Hematopoietic multipotent progenitor cell treated with erythropoietin and hydrocortisone succinate and interleukin-3 and kit ligand, for 4 days (in vitro differentiated cells): ENCODE measurements at regions not wholly inside any gene's neighbourhood (a gene's known extent, or its start where the extent isn't known, plus 50 kb on each side); places are given as distances from the start of the nearest gene placed in this dataset.

Experiments
- DNase-seq: peaks from one replicate; pipeline ENCODE4 v3.0.0-alpha.2; 2015

DNA sequence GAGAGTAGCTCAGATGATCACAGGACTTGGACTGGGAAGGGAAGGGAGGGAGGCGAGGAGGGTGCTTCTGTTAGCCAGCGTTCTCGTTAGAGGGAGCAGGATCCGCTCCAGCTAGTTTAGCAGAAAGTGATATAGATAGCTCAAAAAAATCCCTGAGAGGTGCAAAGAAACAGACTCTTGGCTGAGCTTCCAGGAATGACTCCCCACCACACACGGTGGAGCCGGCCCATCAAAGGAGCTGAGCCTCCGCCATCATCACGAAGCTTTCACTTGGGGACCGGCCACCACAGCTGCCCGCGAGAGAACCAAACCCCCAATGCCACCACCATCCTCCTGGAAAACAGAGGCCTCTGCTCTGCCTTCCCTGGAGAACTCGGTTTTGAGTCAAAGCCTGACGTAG is 124.6 kb upstream of the BCL2L14 start:
- no peak for DNase-seq

DNA sequence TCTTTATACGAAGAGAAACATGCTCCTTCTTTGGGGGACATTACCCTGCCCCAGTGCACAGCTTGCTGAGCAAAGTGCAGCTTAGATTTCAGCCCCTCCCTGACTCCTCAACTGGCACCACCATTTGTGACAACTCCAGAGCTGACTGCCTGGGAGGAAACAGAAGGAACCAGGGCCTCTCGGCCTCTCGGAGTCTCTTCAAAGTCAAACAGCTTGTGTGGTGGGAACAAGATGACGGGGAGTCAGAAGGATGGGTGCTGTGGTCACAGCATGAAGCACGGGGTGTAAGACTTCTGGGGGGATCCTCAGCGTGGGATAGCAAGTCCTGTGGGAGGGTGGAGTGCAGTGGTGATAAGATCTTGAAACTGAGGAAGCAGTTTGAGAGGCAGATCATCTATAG is 123.5 kb upstream of the BCL2L14 start:
- no peak for DNase-seq

DNA sequence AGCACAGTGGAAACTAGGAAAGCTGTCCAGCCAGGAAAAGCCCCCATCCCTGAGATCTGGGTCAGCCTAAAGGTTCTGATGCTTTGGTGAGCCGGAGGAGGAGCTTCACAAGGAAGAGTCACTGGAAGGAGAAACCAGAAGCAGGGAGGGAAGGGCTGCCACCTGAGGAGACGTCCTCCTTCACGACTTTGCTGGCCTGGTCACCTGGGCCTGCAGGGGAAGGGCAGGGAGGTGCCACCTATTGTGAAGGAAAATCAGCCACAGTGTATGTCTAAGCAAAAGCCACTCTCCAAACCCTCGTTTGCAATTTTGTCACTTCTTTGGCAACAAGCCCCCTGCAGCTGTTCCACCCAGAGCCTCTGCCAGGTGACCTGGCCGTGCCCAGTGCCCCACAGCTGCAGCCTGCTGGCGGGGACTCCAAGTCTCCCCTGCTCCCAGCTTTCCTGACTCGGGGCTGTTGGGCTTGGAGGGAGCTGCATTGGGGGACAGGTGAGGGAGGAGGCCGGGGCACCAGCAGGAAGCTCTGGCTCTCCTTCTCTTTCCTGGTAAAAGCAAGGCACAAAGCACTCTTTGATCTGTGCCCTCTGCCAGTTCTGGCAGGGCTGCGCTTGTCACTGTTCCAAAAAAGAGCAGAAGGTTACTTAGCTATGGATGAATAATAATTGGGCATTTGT is 120.9 kb upstream of the BCL2L14 start:
- no peak for DNase-seq

DNA sequence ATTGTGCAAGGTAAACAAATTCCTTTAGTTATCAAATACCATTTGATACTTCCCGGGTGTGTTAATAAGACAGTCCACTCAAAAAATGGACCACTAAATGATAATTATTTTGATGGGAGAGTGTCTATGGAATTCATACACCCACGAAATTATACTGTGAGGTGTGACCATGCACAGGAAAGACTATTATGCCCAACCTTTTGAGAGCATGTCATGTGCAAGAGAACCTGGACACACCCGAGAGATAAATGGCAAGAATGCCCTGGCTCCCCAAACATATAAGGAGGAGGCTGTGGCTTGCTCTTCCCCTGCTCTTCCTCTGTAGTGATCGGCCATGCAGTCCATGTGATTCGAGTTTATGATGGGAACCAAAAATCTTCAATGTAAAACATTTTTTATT is 119.5 kb upstream of the BCL2L14 start:
- DNase-seq, result no peak

DNA sequence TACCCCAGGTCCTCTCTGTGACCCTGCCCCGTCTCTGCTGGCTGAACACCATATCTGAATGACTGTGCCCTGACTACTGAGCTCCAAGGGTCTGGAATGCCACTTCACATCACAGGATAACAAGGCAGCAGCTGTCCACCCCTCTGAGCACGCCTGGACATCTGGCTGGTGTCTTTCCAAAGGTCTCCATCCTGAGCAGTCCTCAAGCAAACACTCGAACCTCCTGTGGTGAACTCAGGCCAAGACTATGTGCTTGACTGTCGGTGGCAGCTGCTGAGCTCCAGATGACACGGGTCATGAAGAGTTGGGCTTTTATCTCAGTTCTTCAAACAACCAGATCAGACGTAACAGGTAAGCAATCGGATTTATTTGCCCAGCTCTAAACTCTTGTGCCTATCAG is 117.2 kb upstream of the BCL2L14 start:
- DNase-seq, result no peak

DNA sequence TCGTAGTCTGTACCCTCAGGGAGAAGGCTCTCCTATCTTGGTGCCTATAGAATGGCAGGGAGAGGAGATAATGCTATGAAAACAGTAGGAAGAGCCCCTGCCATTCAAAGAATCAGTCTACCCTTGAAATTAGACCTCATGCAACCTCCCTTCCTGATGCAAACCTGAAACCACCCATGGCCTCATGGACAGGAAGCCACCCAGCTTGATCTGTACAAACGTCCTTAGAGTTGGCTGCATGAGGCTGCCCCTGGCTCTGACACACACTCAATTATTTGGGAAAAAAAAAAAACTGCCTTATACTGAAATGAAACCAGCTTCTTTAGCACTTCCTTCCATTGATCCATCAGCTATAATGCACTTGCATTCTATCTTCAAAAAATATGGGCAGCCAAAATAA is 116.6 kb upstream of the BCL2L14 start:
- peak; percentile 36 for DNase-seq

DNA sequence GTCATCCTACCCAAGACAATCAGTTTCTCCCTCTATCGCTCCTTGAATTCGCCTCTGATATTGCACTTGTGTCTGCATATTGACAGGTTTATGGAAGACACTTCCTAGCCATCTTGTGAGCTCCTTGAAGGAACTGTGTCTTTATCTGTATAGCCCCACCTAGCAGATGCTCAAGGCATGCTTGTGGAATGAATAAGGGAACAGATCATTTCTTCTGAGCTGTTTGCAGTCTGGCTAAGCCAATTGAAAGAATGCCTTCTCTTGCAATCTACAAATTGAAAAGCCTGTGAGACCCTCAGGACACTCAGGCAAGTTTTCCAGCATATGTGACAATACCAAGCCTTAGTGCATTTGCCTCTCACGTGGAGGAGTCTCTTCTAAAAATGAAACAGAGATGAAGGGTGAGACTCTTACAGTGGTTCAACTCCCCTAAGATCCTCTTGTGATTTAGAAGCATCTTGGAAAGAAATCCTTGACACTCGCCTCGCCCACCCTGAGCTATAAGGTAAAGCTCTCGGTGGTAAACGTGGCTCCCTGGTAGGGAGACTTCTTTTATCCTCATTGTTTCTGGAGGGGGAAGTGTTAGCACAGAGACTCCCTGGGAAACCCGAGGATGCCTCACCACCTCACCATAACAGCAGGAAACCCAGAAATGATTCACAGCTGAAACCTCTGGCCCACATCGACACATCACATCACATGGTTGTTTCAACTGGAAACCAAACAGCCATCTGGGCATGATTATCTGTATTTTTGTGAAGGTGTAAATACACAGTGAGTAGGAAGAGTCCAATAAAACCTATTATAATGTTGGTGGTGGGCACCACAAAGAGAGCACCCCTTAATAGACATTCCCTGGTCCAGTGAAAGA is 112.3 kb upstream of the BCL2L14 start:
- DNase-seq, result no peak

DNA sequence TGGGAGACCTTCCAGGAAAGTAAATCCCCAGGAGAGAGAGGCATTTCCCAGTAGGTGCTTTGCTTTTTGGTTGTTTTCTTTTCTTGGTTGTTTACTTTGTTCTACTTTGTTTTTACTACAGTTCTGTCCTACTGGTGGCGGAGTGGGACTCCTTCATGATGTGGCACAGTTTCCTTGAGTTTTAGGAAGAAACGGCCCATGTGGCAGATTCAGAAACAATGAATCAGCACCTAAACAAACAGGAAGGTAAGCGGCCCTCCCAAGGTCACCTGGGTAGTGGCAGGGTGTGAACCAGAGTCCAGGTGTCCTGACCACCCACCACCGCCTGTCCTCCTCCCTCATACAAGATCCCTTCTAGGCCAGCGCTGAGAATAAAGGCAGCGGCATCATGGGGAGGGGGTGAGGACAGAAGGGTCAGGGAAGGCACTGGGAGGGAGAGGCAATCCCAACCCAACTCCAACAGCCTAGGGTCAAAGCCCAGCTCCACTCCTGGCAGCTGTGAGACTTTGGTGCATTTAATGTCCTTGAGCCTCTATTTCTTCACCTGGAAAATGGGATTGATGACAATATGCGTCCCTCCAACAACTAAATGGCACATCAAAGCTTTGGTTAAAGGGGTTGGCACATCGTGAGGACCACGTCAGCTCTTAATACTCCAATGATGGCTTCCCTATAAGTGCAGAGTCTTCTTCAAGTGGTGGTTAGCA is 111.5 kb upstream of the BCL2L14 start:
- no peak for DNase-seq

DNA sequence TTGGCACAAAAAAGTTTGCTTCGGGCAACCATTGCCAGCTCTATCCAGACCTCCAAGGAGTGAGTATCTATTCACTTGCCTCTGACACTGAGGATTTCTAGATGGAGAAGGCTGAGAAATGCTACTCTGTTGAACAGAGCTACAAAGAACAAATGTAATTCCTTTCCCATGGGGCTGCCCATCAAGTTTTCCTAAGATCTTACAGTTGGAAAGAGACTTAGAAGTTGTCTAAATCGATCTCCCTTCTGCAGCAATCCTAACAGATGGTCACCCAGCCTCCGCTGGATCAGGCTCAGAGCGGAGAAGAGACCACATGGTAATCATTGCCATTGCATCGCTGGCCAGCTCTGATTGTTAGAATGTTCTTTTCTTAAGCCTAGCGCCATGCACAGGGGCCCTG is 110.1 kb upstream of the BCL2L14 start:
- no peak for DNase-seq

DNA sequence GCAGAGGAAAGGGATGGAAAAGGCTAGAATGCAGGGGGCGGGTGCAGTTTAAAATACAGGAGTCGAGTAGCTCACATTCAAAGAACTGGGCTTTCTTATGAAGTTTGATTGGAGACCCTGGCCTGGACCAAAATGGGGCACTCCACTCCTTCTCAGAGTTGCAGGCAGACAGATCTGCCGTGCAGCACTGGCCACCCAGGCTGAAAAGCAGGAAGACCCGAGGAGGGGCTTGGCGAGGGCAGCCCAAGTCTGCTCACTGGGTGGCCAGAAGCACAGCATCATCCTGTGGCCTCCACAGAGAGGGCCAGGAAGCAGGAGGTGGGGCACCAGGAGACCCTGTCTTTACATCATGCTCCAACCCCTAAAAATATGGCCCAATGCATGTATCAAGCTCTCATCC is 109.1 kb upstream of the BCL2L14 start:
- DNase-seq, result no peak

DNA sequence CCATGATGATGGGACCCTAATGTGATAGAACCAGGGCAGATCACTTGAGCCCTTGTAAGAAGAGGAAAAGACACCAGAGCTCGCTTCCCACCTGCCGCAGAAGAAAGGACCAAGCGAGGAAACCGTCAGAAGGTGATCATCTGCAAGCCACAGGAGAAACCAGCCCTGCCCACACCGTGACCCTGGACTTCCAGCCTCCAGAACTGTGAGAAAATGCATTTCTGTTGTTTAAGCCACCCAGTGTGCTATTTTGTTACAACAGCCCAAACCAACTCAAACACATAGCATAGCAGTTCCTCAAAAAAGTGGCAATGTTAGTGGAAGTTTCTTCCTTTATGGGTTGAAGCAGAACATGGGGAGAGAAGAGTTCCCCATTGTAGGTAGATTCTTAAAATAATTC is 107.9 kb upstream of the BCL2L14 start:
- peak; percentile 46 for DNase-seq

DNA sequence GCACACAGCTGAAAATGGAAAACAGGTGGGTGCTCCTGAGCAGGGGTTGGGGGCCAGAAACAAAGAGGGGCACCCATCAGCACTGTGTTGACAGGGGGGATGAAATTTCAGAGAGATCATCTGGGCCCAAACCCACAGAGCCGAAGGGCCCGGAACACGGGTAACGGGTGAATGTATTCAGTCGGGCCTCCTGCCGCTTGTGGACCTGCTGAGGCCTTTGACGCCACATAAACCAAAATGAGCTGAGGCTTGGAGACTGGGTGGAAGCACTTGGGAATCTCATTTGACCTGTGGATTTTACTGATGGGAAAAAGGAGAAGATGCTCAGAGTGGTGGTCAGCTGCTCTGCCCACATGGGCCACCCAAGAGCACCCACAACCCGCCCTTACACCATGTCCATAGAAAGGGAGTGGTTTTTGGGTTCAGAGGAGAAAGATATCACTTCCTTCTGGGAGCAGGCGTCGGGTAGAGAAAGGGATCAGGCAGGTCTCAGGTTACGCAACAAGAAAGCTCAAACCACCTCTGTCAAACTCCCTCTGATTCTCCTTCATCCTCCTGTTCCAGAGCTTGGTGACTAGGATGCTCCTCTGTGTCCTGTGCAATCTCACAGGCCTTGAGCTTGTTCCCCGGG is 106.8 kb upstream of the BCL2L14 start:
- DNase-seq, result no peak

DNA sequence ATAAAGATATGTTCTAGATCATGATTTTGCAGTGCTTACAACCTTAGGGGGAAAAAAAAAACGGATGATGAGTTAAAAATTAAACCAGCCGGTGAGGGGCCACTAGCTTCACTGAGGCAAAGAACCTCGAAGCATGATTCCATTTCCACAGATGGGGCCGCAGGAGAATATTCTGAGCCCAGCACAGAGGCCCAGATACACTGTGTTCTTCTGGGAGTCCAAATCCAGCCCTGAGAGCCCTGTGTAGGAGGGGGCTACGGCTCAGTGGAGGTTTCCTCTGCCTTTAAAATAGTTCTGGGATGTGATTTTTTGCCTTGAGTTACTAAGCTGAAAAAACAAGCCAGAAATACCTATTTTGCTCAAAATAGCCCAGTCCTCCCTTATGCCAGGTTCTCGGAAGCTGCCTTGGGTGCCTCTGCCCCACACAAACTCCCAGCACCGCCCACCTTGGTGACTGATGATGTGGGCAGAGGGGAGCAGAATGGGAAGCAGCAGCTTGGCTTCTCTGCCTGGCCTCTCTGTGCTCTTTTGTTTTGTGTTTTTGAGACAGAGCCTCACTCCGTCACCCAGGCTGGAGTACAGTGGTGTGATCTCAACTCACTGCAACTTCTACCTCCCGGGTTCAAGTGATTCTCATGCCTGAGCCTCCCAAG is 105.4 kb upstream of the BCL2L14 start:
- no peak for DNase-seq

DNA sequence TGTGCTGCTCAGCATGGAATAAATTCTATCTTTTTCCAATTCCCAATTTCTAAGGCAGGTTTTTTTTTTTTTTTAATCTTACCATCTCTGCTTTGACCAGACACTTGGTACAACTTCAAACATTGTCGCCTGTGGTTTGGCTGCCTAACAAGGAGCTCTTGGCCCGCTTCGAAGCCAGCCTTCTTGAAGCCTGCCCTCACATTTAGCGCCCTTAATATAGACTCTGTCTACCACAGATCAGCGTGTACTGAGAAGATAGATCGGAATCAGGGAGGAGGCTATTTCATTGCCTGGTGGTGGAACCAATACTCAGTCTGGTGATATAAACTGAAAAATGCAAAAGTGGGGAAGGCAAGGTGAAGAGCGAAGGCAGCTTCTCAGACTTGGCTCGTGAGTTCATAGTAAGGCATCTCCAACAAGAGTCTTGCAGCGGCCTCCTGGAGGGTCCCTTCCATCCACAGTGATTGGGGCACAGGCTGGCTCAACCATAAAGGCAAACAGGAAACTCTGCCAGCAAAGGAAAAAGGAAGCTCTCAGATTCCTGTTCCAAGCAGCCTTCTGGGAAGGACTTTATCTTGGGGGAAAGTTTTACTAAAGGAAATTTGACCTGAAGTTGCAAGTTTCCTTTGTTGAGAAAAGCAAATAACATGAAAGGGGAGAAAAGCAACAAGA is 103.2 kb upstream of the BCL2L14 start:
- DNase-seq, result peak; percentile 85

DNA sequence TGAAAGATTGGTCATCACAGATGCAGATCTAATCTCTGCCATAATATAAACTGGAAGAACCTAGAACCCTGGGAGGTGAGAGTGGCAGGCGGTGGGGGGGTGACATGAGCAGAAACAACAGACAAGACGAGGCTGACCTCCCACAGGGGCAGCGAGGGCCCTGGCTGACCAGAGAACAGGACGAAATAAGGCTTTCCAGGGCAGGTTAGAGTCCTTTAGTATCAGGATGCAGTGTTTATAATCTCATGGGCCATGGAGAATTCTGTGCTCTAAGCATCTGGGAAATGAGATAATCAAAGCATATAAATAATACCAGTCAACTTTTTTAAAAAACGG is 102.7 kb upstream of the BCL2L14 start:
- DNase-seq, result no peak

DNA sequence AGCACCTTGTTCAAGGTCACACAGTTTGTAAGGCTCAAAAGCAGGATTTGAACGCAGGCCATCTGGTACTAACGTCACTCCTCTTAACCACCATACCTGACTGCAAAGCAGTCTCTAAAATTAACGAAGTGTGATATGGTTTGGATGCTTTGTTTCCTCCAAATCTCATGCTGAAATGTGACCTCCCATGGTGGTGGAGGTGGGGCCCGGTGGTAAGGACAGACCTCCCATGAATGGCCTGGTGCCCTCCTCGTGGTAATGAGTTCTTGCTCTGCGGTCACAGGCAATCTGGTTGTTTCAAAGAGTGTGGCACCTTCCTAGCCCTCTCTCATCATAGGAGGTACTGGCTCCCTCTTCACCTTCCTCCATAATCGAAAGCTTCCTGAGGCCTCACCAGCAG is 102.2 kb upstream of the BCL2L14 start:
- no peak for DNase-seq

DNA sequence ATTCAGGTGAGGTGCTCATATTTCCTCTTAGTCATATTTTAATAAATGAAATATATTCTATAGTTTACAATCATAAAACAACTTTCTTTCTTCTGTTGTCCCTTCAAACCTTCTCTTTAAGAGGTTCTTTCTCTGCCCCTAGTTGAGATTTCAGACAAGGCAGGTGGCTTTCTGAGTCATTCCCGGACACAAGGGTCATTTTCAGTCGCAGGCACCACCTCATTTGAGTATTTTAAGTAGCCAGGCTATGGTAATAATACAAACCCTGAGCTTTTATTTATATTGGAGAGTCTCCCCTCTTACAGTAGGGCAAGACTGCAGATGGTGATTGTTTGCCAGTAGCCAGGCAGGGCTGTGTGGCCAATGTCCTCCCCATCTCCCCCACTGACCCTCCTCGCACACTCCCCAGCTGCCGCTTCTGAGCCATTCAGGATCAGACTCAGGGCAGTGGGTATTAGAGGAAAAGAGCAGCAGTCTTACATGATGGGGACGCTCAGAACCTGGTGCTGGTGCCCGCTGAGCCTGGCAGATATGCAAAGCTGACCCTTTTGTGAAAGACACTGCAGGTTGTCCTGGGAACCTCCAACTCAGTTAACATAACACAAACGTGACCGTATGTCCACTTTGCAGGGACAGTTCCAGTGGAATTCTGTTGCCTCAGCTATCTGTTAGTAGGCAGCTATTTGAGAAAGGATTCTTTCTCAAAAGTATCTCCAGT is 101.1 kb upstream of the BCL2L14 start:
- no peak for DNase-seq

DNA sequence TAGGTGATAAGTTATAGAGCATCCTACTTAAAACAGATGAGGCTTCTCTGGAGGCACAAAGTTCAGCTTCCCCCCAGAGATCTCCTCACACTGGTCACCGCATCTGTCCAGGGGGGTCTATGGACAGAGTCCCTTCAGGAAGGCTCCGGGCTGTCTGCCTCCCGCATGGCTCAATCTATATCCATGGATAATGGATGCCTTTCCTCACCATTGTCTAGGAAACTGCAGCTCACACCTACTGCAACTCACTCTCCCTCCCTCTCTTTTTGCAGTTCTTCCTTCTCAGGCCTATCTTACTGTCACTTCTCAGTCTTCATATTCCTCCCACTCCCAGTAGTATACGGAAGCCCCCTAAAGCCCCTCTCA is 100.6 kb upstream of the BCL2L14 start:
- DNase-seq, result no peak

DNA sequence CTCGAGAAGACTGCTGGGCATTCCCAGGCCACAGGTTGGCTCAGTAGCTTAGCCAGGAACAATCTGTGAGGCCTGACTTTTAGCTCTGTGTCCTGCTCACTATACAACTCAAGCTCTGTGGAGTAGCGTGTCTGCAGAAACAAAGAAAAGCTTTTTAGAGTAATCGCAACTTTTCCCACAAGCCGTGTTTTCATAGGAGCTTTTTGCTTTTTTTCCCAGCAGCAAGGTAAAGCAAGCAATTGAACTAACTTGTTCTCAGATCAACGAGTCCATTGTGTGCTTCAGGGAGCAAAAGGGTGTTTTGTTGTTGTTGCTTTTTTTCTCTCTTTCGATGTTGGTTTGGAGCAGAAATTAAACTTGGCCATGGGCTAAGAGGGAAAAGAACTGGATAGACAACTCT is 97.3 kb upstream of the BCL2L14 start:
- DNase-seq, result no peak

DNA sequence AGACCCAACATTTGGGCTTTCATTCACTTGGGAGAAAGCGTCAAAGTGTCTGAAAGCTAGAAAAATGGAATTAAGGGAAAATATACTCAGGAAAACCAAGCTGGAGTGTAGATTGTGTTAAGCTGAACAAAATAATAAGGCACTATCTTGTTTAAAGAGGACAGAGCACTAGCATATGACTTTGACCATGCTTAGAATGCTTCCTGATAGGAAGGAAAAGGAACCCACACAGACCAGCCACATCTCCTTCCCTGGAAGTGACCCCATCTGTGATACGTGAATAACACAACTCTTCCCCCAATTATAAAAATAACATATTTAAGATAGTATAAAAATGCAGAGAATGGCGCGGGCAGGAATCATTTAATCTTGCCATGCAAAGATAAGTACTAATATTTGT is 94.7 kb upstream of the BCL2L14 start:
- DNase-seq, result no peak

DNA sequence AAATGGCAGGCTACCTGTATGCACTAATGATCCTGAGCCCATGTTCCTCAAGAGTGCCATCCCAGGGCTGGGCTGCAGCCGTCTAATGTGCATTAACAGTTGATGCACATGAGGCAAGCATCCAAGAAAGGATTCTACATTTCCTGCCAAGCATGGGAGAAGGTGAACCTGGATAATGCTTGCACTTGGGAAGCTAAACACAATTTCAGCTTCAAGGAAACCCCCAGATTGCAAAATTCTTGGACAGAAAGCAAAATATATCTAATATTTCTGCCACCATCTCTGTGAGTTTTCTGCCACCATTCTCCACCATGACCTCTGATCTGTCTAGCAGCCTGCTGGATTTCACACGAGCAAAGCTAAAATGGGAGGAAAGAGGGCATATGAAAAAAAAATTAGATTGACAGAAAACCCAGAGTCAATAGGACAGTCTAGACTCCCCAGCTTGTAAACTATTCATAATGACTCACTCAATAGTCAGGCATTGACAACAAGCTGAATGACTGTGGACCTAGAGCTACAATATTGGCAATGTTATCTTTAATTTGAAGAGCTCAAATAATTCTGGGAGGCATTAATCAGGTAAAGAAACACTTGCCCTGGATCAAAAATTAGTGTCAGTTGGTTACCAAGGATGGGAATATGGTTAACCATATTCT is 91.9 kb upstream of the BCL2L14 start:
- no peak for DNase-seq
